Posterior cingulate gyrus (tissue), 11 donors: ENCODE measurements at regions not wholly inside any gene's neighbourhood (a gene's known extent, or its start where the extent isn't known, plus 50 kb on each side); places are given as distances from the start of the nearest gene placed in this dataset.

Experiments
- DNase-seq, 10 donors: peaks; one replicate each; pipeline versions ENCODE4 v3.0.0 to v3.0.0-alpha.2; 2020 to 2021; ENCODE audit warnings: mixed read lengths in 3 of 10
- intact Hi-C: fragments of 100-400 bp; cut with DNase I; formaldehyde crosslinking; loops from one replicate; pipeline ENCODE4 v1.15.1; 2023

GRCh38 chr1:47549532-47549931 is 111.7 kb downstream of the FOXD2 start:
- no peak for DNase-seq
- intact Hi-C loops: no loop called here

DNA sequence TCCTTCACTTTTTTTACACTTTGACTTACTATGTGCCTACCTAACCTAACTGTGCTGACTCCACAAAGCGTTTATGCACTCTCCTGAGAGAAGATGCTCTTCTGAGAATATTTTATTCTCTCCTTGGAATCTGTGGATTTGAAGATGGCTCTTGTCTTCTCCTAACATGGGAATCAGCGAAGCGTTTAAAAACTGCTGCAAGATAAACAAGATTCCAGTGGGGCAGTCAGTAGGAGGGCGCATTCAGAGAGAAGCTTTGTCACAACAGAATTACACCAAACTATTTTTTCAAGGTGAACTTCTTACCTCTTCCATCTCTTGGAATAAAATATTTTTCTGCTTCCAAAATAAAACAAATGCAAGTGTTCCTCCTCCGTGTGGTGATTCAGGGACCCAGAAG is 113.1 kb downstream of the FOXD2 start:
- no peak for DNase-seq
- intact Hi-C loops: no loop called here

DNA sequence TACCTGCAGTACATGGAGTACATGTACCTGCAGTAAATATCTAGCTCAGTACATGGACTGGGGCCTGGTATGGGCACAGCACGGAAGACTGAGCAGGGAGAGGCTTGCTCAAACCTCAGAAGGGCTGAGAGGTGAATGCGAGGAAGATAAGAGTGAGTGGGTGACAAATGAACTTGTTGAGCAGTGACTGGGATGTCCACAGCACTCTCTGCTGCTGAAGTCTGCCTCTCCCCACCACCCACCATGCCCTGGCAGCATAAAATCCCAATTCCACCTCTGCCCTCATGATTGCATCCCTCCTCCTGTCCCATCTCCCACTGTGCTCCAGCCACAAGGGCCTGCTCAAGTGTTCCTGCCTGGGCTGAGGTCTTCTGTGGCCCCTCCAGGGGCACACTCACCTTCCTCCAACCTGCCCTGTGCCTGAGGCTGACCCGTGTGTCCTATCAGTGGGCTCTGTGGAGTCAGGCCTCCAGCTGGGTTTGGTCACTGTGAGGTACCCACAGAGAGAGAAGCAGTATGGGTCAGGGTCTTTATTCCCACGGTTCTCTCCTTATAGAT is 114.2 kb downstream of the FOXD2 start:
- intact Hi-C loops: no loop called here
- no peak for DNase-seq

DNA sequence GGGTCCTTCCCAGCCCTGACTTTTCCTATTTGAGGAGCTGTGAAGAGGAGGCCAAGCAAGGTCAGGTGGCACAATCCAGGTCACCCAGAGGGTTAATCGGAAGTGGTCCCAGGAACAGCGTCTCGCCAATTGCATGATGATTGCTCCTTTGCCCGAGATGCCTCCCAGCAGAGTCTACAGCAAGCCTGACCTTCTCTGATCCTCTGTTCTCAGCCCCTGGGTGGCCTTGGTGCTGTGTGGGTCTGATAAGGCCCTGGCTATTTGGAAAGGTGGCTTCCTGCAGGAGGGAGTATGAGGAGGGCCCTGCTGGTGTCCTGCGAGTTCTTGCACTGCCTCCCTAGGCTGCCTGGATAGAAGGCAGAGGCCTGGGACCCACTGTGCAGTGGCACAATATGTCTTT is 116.2 kb downstream of the FOXD2 start:
- intact Hi-C loops: no loop called here
- peak in 2 of 10 donors; percentile 20 to 47 for DNase-seq

DNA sequence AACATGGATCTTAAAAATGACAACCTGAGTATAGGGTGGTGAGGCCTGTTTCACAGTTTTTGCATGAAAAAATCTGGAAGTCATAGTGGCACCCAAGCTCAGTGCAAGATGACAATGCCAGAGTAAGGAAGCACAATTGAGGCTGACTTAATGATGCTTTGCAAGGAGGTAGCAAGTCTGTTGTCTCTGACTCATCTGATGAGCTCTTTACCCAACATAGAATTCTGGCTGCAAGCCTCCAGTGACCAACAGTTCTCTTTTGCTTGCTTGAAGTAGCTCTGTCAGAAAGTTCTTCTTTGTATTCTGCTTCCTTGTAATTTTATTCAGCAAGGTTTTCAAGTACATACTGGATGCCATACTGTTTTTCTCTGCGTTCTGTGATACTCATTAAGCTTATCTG is 117.1 kb downstream of the FOXD2 start:
- intact Hi-C loops: no loop called here
- DNase-seq: no peak

GRCh38 chr1:47555306-47555705 is 117.5 kb downstream of the FOXD2 start:
- intact Hi-C loops: no loop called here
- no peak for DNase-seq

DNA sequence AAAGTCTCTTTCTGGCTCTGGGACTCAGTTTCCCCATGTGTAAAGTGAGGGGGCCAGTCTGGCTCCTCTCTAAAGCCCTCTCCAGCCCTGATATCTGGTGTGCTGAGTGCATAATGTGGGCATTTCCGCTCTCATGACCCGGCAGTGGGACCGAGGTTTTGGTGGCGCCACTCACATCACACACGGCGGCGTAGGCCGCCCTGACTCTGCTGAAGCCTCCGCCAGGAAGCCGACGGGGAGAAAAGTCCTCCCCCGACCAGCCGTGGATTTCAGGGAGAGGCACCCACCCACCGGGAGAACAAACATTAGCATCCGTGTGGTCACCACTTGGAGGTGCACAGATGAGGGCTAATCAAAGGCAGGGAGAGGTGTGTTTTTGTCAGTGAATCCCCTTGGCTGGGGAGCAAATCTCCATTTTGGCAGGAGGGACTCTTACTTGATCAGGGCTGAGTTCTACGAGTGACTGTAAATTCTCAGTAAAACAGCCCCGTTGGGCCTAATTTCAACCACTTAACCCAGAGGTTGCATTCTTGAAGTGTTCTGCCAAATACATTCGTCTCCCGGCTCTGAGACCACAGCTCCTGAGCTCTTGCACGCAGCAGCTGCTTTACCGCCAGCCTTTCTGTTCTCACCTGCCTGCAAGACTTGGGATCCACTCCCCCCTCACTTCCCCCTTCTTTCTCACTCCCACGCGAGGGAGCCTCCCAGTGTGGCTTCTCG is 118.2 kb downstream of the FOXD2 start:
- peak in 1 of 10 donors; percentile 49 for DNase-seq
- intact Hi-C loops: no loop called here

GRCh38 chr1:47557066-47557465 is 119.2 kb downstream of the FOXD2 start:
- intact Hi-C loops: no loop called here

DNA sequence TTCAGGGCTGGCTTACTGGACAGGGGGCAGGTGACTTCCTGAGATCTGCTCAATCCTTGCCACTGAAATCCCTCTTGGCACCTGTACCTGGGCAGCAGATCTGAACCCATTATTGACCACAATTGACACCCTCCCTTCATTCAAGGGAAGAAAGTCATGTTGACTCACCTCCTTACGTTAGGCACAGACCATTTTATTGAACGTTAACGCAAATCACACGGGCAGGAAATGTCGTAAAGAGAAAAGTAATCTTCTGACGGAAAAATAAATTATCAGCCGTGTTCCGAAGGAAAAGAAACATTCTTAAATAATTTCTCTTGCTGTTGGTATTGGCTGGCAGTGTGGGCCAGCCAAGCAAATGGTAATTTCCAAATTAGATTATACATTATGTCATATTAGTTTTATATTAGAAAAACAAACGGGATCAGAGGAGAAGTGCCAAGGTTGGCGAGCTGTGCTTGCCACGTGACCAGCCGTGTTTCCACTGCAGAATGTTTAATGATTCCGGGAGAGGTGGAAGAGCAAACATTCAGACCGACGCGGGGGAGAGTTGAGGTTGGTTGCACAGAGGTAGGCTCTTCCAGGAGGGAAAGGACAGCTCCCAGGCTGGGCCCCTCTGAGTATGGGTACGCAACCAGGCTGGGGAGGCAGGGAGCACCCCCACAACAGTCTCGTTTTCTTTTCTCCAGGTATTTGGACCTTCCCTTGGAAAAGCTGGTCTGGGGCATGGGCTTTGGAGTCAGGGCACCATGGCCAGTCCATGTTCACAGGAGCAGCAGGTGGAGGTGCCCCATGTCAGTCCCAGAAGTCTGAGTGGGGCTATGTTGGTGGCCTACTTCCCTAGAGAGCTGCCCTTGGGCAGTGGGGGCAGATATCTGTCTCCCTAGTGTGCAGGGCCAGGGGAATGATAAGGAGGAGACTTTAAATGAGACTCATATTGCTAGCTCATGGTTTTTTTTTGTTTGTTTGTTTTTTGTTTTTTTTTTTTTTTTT is 121.1 kb downstream of the FOXD2 start:
- DNase-seq: peak in 1 of 10 donors; percentile 65
- intact Hi-C loops: no loop called here

More at GRCh38 chr1:47557066-47557465, 119.2 kb downstream of the FOXD2 start:
- DNase-seq: no peak

GRCh38 chr1:47559944-47560695 is 122.3 kb downstream of the FOXD2 start:
- peak in 1 of 10 donors; percentile 20 for DNase-seq
- intact Hi-C loops: no loop called here

DNA sequence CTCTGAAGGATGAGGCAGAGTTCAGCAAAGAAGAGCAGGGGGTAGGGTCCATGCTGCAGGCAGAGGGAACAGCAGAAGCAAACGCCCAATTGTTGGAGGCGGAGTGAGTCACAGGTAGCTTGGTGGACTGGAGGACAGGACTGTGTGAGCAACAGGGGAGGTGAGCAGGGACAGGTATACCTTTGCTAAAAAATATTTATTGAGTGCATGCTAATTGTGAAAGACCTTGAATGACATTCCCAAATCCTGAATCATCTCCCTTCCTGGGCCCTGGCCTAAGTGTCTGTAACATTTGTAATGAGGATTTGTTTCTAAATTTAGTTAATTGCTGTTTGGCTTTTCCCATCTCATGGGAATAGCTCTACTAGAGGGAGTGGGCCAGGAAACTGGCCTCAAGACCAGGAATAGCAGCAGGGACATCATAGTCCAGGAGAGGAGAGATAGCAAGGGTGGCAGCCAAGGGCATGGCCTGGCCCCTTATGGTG is 123.7 kb downstream of the FOXD2 start:
- no peak for DNase-seq
- intact Hi-C loops: no loop called here

DNA sequence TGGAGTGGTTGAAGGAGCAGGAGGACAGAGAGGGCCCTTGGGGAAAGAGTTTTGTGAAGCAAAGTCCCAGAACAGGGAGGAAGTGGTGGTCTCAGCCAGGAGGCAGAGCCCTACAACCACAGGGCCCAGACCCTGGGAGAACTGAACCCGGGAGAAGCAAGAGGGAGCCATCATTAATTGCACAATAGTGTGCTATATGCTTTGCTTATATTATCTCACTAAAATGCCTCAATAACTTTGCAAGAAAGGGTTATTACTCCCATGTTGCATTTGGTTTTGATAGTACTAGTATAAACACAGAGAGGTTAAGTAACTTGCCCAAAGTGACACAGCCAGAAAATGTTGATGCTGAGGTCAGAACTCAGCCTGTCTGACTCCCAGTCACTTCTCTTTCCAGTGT is 124.3 kb downstream of the FOXD2 start:
- intact Hi-C loops: no loop called here
- no peak for DNase-seq

- no peak for DNase-seq
- intact Hi-C loops: no loop called here
Measured at GRCh38 chr1:47562799-47563198, 125.0 kb downstream of the FOXD2 start.

DNA sequence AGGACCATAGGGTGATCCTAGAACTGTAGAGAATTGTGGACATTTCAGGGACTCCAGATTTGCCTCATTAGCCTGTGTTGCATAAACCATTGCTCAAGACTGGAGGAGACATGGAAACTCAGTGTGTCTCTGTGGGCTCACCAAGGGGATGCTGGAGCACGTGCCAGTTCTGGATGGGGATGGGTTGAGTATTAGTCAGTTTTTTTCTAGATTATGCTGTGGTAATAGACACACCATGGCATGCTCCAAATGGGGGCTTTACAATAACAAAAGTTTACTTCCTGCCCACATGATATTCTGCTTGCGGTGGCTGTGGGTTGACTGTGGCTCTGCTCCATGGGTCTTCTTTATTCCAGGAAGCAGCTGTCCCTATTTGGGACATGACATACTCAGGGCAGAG is 125.4 kb downstream of the FOXD2 start:
- intact Hi-C loops: no loop called here
- DNase-seq: no peak

DNA sequence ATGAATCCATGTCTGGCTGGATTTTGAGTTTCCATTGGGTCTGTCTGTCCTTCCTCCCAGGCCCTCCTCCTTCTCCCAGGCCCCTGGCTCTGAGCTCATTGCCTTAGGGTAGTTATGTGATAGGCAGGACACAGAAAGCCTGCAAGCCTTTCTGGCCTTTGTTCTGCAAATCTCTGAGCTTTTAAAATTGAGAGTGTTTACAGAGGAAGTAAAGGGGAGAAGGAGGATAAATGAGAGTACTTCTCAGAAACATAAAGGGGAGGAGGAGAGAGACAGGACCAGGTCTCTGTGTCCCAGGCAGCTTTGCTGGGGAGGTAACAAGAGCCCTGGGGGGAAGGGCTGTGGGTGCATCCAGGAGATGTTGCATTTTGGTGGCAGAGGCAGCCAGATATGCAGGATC is 126.7 kb downstream of the FOXD2 start:
- intact Hi-C loops: no loop called here
- no peak for DNase-seq

DNA sequence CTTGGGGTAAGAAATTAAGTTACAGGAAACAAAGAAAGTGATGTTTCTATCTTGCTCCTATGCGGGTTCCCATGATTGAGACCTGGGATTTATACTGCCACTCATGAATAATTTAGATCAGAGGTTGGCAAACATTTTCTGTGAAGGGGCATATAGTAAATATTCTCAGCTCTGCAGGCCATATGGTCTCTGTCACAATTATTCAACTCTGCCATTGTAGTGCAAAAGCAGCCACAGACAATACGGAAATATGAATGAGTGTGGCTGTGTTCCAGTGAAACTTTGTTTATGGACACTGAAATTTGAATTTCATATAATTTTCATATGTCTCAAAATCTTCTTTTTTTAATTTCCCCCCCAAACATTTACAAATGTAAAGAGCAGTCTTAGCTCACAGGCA is 127.2 kb downstream of the FOXD2 start:
- intact Hi-C loops: no loop called here
- no peak for DNase-seq

DNA sequence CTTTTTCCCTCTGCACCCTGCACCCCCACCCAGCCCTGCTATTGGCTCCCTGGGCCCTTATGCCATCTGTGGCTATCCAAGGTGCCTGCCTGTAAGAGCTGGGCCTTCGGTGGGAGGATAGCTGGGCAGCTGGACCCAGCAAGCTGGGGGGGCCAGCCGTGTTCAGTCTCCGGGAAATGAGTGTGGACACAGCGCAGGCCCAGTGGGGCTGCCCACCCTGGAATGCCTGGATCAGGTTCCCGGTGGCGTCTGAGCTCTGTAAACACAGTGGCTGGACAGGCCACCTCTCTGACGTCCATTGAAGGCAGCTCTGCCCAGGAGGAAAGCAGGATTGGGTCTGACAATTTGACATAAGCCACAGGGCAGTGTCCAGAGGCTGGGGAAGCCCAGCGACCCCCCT is 127.8 kb downstream of the FOXD2 start:
- intact Hi-C loops: no loop called here
- peak in 1 of 10 donors; percentile 63 for DNase-seq

GRCh38 chr1:47568763-47569162 is 130.9 kb downstream of the FOXD2 start:
- DNase-seq: peak in 9 of 10 donors; percentile 27 to 91 (median 58)
- intact Hi-C loops: no loop called here

DNA sequence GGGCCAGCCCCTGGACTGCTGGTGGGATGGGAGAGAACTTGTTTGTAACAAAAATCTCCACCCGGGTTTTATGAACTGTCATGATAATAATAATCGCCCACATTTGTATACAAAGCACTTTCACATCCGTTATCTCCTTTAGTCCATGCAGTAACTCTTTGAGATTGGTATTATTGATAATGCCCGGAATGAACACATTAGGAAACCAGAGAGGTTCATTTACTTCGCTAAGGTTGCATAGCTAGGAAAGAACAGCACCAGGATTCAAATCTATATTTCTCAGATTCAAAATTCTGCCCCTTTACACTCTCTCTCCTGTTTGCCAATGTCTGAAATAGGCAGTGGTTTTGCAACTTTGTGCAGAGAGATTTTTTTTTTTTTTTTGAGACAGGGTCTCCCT is 131.4 kb downstream of the FOXD2 start:
- no peak for DNase-seq
- intact Hi-C loops: no loop called here

DNA sequence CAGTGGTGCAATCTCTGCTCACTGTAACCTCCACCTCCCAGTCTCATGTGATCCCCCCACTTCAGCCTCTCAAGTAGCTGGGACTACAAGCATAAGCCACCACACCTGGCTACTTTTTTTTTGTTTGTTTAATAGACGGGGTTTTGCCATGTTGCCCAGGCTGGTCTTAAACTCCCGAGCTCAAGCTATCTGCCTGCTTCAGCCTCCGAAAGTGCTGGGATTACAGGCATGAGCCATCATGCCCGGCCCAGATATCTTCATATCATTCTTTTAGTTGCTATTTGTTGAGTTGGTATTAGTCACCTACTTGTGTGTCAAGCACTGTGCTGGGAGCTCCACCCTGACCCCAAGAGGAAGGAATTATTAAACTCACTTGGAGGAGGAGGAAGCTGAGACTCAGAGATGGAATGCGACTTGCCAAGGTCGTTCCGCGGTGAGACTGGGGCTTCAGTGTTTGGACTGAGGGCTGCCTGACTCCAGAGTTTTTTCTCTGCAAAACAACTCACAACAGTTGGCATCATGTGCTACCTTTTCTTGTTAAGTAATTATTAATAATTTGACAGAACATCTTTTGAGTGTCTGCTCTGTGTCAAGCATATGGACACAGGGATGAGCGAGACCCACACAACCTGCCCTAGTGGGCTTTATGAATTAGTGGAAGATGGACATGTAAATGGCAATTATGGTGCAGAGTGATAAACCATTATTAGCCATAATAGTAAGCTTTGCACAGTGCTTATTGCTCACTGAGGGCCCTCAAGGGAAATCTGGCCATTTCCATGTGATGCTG is 132.0 kb downstream of the FOXD2 start:
- intact Hi-C loops: no loop called here
- peak in 1 of 10 donors; percentile 61 for DNase-seq
